CD4-positive, alpha-beta T cell treated with Interleukin-4 for 1 hour (primary cell): ENCODE measurements at regions not wholly inside any gene's neighbourhood (a gene's known extent, or its start where the extent isn't known, plus 50 kb on each side); places are given as distances from the start of the nearest gene placed in this dataset.
A peak's percentile ranks its signal among the peaks of the same experiment; 100 is the strongest.
"Not testable (repeated sequence)": the region's sequence is repeated elsewhere in the genome, so short reads cannot be mapped to it uniquely, and the experiment has no call there.

Experiments
- DNase-seq, 2 donors: peaks; one replicate each; pipeline ENCODE4 v3.0.0-alpha.2; 2020 to 2022

DNA sequence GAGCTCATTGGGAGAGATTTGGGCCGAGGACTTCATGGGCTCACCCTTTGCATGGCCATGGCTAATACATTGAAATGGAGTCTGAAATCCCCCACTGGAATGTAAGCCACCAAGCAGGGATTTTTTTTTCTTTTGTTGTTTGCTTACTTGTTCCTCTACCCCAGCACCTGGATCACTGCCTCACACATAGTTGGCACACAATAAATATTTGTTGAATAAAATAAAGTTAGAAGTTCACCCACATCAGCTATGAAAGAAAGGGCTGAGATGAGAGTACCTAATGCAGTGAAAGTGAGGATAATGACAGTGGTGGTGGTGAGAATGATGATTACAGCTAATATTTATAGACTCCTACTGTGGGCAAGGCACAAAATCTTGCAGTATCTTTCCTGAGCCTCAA is 98.1 kb upstream of the ANXA1 start:
- no peak for DNase-seq

DNA sequence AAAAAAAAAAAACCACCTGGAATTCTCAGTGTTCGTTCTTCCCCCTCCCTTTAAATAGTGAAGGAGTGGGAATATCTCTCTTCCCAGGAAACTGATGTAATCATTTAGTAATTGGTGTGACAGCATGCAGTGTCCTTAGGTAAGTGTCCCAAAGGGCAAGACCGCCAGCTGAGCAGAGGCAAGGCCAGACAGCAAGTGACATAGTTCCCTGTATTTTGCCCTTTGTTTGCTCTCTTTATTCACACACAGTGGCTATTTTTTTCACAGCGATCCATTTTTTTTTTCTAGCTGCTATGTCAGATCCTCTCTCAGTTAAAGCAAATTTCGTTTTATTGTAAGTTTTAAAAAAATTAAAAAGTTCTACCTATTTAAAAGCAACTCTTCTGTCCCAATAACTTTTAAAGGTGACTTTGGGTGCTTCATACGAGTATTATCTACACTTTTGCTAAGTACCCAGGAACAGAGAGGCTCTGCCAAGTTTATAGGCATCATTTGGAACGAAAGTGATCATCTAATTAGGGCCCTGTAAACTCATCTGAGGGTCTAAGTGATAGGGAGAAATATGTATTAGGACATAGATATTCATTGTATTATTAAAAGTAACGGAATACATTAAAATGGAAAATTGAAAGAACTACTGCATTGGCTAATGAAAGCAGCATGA is 98.2 kb upstream of the ALDH1A1 start:
- no peak for DNase-seq

DNA sequence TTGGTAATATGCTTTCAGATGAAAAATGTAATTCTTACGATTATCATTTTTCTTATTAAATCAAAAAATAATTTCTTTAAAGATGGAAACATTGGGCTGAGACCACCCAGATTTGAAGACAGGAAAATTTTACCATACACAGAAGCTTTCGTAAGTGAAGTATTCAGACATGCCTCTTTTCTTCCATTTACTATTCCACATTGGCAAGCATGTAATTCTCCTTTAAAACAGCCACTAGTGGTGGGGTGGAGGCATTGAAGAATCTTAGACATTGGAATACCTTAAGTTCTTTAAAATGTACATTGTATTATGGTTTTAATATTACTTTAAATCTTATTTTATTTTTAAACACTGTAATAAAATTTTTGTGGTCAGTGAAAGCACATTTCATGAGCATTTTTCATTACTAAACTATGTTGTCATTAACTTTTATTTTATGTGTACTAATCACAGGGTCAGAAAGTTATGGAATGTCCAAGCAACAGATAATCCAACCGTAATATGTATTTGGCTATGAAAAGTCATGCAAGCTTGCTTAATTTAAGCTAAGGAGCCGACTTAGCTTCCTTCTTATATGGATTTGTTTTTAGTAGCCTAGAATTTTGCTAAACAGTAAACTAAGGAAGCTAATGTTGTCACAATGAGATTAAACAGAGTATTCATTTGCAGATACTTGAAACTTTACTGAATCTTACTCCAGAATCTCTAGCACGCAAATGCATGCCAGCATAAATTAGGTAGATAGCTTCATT is 97.4 kb upstream of the ALDH1A1 start:
- DNase-seq = no peak

DNA sequence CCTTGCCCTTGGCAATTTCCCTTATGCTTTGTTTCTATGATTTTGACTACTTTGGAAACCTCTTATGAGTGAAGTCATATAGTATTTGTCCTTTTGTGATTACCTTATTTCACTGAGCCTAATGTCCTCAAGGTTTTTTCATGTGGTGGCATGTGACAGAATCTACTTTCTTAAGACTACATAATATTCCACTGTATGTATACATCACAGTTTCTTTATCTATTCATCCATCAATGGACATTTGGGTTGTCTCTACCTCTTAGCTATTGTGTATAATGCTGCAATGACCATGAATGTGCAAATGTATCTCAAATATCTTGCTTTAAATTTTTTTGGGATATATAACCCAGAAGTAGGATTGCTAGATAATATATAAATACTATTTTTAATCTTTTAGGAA is 96.4 kb upstream of the ALDH1A1 start:
- DNase-seq = no peak

DNA sequence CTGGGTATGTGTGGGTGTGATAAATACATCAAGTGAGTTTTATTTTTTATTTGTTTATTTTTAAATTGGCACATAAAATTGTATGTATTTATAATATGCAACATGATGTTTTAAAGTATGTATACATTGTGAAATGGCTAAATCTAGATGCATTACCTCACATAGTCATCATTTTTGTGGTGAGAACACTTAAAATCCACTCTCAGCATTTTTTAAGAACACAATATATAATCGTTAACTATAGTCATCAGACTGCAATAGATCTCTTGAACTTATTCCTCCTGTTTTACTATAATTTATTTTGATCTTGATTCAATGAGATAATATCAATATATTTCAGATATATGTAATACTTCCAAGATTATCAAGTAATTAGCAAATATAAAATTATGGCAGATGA is 93.9 kb upstream of the ALDH1A1 start:
- DNase-seq = no peak

DNA sequence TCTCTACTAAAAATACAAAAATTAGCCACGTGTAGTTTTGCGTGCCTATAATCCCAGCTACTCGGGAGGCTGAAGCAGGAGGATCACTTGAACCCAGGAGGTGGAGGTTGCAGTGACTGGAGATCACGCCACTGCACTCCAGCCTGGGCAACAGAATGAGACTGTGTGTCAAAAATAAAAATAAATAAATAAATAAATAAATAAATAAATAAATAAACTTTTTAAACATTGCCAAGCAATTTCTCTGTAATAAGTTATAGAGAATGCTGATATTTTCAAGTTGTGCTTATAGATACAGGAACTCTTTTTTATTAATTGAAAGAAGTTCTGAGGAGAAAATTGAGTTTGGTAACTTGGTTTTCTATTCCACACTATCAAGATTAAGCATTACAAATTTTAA is 91.9 kb upstream of the ALDH1A1 start:
- DNase-seq = not testable (repeated sequence)

DNA sequence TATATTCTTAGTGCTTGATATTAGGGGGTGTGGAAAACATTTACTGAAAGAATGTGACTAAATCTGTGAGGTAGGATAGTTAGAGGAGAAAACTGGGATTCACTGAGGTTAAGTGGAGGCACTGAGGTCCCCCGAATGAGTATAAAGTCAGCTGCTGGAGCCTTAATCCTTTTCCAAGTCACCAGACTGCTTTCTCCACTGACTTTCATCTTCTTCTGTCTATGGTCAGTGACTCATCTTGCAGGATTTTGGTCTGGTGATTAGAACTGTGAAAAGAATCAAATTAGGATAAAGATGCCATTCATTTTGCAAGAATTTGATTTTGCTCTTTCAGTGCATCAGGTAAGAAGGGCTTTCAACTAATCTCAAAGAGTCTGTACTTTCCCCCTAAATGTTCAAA is 89.3 kb upstream of the ALDH1A1 start:
- no peak for DNase-seq

DNA sequence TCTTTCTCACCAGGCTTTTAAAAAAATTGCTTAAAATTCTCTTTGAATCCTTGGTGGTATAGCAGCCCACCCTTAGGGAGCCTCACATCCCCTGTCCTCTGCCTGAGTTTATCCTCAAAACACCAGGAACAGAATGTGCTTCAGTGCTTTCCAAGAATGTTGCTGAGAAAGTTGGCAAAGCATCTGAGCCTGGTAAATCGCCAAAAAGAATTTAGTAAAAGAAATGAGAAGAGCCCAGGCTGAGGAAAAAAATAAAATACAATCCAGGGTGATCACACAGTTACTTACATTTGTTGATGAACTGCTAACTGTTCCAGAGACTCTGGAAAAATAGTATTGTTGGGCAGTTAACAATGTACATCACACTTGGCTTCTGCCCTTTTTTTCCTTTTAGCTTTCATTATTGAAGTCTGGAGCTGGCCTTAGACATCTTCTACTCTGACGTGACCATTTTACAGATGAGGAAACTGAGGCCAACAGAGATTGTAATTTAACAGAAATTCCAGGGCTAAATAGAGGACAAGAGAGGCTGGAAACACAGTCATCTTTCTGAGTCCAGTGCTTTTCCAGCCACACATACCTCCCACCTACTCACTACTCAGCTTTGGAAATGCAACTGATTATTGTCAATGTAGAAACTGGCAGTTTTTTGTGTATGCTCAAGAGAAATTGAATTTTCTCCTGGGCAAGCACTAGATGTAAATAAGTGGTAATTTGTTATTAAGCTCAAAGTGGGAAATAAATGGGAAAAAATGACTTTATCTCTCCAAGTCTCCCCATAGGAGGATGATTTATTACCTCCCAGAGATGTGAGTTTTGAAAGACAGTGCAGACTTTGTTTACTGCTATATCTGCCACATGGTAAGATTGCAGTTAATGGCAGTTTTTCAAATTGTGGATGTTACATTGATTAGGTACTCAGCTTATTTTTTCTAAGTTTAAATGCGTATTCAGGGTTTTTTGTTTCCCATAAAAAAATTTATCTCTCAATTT is 86.7 kb upstream of the ALDH1A1 start:
- DNase-seq = no peak

DNA sequence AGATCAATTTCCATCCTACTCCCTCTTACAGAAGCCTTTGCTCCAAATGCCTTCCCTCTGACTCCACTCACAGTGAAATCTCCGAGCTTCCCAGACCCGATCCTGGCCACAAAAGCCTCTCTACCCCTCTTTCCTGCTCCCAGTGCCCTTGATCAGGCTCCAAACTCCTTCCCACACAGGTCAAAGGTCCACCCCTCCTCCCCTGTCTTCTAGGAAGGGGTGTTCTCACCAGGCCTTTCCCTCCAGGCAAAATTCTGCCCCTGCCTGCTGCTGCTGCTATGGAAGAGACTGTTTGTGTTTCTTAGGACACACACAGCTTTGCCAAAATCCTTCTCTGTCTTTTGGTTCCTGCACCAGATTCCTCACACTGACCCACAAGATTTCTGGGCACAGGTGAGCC is 85.8 kb upstream of the ALDH1A1 start:
- DNase-seq = no peak

DNA sequence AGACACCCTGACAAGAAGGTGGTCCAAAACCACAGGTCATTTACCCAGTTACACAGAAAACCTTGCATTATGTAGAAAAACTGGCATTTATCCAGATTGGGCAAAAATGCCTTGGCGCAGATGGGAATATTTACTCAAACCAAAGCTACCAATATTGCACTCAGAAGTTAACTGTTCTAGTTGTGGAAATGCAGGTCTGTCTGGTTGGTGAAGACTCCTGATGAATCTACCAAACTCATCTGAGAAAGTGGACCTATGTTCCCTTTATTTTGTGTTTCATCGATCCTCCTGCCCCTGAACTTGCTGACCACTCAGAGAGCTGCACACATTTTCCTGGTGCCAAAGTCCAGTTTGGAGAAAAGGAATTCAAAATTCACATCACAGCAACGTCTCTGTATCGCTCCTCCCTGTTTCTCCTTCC is 85.2 kb upstream of the ALDH1A1 start:
- no peak for DNase-seq

DNA sequence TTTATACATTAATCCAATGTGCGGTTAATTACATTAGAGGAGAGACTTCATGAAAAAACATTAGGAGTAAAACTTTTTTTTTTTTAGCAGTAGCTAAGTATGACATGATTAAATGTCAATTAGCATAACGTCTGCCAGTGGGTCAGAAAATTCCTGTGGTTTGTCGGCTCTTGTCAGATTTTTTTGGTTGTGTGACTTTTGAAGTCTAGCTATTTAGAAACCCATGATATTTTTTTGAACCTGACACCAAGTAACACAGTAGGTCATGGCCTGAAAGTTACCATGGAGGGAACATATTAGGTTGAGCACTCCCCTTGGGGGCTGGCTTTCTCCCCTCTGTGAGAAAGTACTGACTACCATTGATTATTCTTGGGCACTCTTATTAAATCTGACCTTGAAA is 84.8 kb upstream of the ALDH1A1 start:
- no peak for DNase-seq

DNA sequence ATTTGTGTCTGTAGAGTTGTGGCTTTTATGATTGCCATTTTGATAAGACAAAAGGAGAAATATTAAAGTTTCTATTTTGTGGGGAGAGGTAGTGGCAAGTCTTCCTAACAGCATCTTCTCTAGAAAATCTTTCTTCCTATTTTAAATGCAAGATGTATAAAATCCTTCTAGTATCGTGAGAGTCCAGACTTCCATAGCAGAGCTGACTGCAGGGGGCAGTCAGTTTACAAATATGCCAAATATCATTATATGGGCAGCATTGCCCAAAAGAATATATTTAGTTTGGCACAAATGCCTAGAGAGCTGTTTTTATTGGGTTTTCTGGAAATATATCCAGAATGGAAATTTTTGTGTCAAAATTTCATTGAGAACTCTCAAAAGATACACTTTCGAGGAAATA is 82.1 kb upstream of the ALDH1A1 start:
- DNase-seq = no peak

DNA sequence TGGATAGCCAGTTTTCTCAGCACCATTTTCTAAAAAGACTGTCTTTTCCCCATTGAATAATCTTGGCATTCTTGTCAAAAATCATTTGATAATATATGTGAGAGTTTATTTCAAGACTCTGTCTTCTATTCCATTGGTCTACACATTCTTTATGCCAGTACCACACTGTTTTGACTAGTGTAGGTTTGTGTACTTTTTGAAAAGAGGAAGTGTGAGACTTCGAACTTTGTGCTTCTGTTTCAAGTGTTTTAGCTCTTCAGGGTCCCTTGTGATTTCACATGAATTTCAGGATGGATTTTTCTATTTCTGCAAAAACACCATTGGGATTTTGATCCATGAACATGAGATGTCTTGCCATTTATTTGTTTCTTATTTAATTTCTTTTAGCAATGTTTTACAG is 78.5 kb upstream of the ALDH1A1 start:
- no peak for DNase-seq

DNA sequence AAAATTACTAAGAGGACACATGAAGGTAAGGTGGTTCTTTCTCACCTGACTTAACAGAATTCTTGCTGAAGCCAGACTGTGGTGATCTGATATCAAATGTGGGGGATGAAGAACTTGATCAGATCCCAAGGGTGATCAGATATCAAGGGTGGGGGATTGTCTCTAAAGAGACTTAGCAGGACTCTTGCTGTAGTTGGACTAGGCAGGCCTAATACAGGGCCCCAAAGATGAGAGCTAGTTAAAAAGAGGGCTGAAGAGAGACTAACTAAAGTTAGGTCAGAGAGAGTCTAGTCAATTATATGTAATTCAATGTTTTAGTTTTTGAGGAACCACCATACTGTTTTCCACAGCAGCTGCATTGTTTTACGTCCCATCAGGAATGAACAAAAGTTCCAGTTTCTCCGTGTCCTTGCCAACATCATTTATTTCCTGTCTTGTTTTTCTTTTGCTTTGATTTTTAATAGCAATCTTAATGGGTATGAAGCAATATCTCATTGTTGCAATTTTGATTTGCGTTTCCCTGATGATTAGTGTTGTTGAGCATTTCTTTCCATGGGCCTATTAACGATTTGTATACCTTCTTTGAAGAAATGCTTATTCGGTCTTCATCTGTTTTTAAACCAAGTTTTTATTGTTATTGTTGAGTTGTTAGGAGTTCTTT is 77.6 kb upstream of the ALDH1A1 start:
- DNase-seq = no peak

DNA sequence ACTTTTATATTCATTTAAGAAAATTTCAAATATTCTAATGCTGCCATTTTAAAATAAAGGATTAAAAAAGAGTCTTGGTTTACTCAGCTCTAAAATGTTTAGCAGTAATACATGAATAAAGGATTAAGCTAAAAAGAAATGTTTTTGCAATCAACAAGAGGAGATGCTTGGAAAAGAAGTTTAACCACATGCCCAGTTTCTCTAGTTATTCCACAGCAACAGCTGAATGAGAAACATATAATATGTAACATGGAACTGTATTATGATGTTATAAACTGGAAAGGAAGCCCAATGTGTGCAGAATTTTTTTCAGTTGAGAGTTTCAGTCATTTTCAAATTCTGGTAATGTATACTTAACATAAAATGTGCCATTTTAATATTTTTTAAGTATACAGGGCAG is 76.5 kb upstream of the ALDH1A1 start:
- DNase-seq = no peak

DNA sequence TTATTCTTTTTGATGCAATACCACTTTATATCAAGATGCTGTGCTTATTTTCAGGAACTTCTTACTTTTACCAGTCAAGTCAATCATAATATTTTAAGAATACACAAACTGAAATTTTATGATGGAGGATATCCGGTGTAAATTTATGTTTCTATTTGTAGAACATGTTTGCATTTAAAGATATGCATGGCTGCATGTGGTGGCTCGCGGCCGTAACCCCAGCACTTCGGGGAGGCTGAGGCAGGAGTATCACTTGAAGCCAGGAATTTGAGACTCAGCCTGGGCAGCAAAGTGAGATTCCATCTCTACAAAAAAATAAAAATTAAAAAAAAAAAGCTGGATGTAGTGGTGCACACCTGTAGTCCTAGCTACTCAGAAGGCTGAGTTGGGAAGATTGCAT is 73.5 kb upstream of the ALDH1A1 start:
- no peak for DNase-seq

DNA sequence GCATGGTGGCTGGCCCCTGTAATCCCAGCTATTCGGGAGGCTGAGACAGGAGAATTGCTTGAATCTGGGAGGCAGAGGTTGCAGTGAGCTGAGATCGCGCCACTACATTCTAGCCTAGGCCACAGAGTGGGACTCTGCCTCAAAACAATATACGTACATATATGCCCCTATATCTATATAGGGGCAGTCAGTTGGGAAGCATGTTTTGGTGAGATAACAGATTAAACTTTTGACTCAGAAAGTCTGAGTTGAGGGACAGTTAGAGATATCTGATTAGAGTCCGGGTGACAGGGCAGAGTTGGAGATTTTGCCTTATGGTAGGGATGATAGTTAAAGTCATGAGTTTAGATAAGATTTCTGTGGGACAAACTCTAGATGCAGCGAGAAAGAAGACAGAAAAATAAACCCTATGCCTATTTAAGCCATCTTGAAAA is 71.8 kb upstream of the ALDH1A1 start:
- no peak for DNase-seq

DNA sequence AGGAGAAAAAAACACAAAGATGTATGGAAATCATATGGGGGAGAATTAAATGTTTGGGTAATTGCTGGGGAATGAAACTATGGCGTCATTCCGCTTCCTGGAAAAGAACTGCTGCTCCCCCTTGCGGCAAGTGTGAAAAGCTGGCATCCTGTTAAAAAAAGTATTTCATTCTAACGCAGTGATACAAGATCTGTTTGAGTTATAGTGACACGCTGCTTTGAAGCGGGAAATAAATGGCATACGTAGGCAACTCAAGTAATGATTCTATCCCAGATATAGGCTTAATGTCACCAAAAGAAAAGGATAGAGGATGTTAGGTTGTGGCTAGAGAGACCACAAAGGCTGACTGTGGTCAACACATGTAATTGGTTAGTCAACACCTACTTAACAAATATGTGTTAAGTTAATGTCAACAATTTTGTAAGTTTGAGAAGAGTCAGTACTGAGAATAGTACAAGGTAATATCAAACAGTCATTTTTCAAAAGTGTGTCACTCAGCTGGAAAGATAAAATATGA is 70.2 kb upstream of the ALDH1A1 start:
- DNase-seq = peak; percentile 36 to 41

DNA sequence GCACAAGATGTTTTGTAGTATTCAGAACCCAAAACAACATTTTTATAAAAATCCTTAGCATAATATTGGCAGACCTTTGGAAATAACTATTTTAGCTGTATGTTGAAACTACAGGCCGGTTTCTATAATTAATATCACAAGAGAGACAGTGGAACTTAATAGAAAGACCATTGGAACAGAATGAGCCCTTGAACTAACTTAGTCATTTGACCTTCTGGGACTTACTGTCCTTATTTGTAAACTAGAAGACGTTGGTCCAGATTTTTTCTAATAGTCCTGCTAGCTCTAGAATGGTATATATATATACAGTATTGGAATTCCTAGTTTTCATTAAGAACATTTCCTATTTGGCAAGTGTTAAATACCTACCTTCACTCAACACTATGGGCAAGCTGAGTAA is 69.5 kb upstream of the ALDH1A1 start:
- DNase-seq = no peak

DNA sequence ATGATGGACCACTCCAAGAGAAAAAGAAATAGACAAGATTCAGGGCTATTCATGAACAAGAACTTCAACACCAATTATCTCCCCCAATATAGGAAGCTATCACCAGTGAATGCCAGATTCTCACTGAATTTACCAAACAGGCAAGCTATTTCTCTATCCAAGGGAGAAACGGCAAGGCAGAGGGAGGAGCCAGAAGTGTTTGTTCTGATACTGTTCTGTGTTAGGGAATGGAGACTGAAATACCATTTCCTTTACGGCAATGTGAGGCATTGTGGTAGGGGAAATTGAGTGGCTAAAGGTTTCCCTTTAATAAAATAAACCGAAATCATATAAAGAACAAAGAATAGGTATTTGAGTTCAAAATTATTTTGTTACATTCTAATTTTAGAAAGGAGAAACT is 68.0 kb upstream of the ALDH1A1 start:
- DNase-seq = no peak

DNA sequence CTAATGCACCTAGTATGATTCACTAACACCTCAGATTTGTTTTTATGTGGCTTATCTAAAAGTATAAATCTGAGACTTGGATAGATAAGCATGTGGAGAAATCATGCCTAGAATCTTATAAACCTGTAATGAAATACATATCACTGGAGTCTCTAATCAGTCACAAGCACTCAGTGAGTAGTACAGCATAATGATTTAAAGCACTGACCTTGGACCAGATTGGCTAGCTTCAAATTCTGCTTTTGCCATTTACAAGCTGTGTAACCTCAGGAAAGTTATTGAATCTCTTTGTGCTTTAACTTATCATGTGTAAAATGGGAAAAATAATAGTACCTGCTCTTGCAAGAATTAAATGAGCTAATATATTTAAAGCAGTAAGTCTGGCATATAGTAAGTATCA is 61.2 kb upstream of the ALDH1A1 start:
- no peak for DNase-seq

DNA sequence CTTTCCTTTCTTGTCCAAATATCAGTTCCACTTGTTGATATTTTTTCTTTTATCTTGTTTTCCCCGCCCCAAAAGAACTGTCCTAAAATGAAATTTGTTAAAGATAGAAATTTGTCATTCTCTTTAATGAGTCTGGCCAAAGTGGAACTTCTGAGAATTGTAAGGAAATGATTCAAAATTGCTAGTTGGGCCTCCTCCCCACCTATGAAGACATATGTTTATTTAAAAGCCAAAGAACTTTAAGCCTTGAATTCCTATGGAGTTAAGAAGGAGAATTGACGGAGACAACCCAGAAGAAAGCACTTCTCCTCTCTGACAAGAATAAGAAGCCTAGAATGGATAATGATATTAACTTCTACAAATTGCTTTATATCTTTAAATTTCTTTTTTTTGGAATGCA is 59.1 kb upstream of the ALDH1A1 start:
- no peak for DNase-seq
